Limb (tissue), 2 donors: ENCODE measurements at regions not wholly inside any gene's neighbourhood (a gene's known extent, or its start where the extent isn't known, plus 50 kb on each side); places are given as distances from the start of the nearest gene placed in this dataset.

Experiments used
- DNase-seq, 2 donors: peaks; one replicate each; pipeline ENCODE4 v3.0.0-alpha.2; 2016; ENCODE audit errors: extremely low spot score in 2 of 2

GRCh38 chr1:223048026-223048425 lies 95.0 kb downstream of the TLR5 start:
- no peak for DNase-seq

- no peak for DNase-seq
Measured at GRCh38 chr1:223052462-223052861, 90.6 kb downstream of the TLR5 start.

GRCh38 chr1:223052931-223053330 lies 90.1 kb downstream of the TLR5 start:
- no peak for DNase-seq

- no peak for DNase-seq
Measured at GRCh38 chr1:223056802-223057201, 86.2 kb downstream of the TLR5 start.

DNA sequence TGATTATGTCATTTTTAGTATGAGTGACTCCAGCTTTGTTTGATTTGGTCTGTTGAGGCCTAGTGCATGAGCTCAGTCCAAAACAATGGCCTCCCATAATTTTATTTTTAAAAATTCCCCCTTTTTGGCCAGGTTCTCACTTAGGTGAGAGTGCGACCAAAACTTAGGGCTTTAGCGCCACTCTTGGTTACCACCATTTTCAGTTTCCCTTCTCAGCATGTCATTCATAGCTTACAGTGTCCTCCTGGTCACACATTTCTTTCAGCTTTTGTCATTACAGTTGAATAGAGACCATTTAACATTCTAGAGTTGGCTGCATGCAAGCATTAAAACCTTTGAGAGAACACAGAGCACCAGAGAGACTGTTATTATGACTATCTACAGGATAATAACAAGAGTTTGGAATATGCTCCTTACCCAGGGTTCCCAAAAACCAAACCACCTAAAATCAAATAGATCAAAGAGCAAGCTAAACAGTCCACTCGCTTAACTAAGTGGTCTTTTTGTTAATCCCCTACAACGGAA lies 85.4 kb downstream of the TLR5 start:
- DNase-seq: no peak
